ENCODE measurements at regions not wholly inside any gene's neighbourhood (a gene's known extent, or its start where the extent isn't known, plus 50 kb on each side); places are given as distances from the start of the nearest gene placed in this dataset.
A peak's percentile ranks its signal among the peaks of the same experiment; 100 is the strongest.

DNA sequence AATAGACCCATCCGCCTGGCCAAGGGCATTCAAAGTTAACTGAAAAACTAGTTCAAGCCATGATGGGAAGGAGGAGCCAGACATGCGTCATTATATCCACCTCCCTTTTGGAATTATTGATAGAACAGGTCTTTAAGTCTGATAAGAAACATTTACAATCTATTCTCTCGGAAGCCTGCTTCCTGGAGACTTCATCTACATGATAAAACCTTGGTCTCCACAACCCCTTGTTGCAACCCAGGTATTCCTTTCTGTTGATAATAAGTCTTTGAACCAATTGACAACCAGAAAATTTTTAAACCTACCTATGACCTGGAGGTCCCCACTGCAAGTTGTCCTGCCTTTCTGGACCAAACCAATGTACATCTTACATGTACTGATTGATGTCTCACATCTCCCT, 451.3 kb downstream of the NAF1 start:
- DNase-seq: no peak

DNA sequence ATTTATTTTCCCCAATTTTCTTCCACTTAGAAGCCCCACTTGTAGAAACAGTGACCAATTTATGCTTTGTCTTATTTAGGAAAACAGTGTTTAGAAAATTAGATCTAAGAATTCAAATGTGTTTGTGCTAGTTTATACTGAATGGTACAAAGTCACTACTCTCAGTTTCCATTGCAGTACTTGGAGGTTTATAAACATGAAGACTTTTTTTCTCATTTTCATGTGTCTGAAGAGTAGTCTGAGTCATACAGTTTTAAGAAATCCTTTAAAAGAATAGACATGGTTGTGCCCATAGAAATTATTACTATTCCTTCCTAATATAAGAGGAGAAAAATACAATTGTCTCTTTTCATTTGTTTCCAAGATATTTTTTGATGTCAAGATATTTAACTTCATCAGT, 458.7 kb downstream of the NAF1 start:
- DNase-seq: no peak

DNA sequence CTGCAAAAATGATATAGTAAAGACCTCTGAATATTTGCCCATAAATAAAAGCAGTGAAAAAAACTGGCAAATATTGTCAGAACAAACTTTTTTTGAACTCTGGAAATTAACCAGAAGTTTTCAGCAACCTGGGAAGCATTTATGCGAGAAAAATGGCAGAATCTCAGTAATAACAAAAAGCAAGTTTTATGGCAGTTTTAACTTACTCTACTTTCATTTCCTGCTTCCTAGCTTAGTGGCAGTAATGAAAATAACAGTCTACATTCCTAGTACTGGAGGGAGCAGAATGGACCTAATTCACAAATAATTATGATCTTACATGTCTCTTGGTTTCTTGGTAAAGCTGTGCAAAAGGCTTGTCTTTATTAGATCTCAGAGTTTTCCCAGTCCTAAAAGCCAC, 460.1 kb downstream of the NAF1 start:
- DNase-seq: no peak

DNA sequence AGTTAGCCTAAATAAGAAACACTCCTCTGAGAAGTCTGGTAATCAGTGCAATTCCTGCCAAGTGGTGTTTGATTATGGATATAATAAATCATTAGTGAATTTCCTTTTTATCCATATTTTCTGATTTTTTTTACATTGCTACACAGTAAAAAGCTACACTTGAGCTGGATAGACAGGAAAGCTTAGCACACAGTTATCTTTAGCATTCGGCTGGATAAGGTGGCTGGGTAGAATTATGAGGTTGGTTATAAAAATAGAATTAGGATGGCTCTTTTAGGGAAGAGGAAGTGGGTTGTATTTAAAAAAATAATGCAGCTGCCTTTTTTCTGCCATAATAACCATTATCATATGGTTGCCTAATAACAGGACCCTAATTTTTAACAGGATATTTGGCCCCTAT, 460.6 kb downstream of the NAF1 start:
- no peak for DNase-seq

- no peak for DNase-seq
Measured at GRCh38 chr4:162705130-162705803, 461.4 kb downstream of the NAF1 start.

- DNase-seq: no peak
Measured at GRCh38 chr4:162700815-162701361, 465.8 kb downstream of the NAF1 start.

- DNase-seq: no peak
Measured at GRCh38 chr4:162700358-162700757, 466.3 kb downstream of the NAF1 start.

DNA sequence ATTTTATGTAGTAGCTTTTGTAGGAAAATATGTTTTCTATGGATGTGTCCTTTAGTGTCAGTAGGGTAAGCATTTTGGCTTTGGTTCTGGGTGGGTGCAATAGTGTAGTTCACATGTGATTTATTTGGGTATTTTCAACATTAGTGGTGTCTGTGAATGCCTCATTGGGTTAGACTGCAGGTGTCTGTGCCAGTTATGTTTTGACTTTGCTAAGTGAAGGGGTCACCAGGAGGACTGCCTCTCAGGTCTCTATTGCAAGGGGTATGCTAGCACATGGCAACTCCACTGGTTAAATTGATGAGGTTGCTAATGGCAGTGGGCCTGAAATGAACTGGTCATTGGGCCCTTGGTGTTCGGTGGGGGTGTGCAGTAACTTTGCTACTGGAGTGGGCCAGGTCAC, 467.1 kb downstream of the NAF1 start:
- no peak for DNase-seq

DNA sequence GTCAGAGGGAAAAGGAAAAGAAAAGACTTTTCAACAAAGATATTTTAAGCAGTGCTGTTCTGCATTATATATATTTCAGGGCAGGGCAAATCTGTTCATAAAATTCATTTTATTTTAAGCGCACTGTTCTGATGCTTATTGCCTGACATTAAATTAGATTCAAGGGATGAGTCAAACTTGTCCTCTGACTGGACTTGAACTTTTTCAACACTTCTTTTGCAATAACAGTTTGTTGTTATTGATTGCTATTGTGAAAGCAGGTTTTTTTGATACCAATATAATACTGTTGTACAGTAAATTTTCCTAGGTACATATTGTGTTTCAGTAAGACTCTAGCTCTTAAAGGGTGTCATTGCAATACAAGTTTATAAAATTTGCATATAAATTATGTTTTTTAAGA, 481.3 kb downstream of the NAF1 start:
- DNase-seq: no peak

DNA sequence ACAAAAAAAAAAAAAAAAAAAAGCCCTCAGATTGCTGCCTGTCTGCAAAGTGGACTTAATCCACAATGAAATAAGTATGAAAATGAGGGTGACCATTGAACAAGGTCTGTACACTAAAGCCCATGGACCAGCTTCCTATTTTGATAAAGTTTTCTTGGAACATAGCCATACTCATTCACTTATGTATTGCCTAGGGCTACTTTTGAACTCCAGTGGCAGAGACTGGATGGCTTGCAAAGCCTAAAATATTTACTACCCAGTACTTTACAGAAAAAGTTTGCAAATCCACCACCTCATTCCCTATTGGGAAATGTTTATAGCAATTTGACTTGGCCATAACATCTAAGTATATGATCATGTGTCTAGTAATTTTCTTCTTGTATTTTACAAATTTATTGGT, 481.7 kb downstream of the NAF1 start:
- no peak for DNase-seq

- no peak for DNase-seq
Measured at GRCh38 chr4:162684371-162684700, 482.4 kb downstream of the NAF1 start.

DNA sequence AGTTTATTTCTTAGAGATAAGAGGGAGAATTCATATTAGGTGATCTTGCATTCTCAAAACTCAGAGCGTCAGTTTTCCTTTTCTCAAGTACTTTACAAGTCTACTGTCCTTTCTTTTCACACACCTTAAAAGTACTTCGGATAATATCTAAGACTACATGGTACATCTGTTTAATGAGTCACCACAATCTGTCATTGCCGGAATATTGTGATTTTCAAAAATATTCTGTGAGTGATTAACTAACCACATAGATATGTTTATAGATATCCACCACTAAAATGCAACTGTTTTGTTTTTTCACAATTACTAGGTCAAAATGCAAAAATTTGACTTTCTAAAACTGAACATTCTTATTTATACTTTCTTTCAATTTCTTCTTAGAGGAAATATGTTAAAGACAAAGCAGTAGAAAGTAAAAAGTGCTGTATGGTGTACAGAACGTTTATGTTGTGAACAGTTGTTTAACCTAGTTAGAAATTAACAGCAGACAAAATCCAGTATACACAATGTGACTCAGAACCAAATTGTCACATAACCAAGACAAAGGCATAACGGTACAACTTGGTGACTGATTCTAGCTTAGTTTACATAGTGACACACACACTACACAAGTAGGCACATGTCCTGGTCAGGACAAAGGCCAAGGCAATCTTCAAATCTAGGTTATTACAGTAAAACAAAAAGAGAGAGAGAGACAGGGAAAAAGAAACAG, 482.9 kb downstream of the NAF1 start:
- DNase-seq: no peak

DNA sequence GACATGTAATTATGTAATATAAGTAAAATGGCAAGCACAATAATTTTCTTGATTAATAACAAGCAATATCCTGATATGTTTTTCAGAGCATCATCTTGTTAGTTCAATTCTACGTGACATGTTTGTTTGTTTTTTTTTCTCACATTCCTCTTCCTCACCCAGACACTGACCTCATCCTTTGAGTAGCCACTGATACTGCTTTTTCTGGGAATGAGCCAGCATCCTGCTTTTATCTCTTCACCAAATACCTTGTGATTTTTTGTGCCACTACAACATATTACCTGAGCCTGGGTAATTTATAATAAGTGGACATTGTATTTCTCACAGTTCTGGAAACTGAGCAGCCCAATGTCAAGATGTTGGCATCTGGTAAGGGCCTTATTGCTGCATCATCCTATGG, 484.0 kb downstream of the NAF1 start:
- no peak for DNase-seq

- DNase-seq: no peak
Measured at GRCh38 chr4:162681212-162681611, 485.5 kb downstream of the NAF1 start.

DNA sequence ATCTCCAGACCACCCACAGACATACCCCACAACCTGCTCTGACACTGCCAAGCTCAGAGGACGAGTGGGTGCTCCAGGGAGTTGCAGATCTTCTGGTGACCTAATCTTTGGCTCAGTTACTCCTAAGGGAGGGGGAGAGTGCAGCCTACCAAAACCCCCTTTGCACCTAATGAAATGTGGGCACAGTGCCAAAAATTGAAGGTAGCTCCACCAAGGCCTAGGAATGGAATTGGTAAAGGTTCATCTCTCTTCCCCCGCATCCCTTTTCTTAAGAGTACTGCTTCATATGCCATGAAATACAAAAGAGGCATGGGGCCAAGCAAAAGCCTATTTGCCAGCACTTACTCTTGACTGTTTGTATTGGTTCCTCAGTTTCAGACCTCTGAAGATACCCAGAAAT, 491.0 kb downstream of the NAF1 start:
- no peak for DNase-seq

DNA sequence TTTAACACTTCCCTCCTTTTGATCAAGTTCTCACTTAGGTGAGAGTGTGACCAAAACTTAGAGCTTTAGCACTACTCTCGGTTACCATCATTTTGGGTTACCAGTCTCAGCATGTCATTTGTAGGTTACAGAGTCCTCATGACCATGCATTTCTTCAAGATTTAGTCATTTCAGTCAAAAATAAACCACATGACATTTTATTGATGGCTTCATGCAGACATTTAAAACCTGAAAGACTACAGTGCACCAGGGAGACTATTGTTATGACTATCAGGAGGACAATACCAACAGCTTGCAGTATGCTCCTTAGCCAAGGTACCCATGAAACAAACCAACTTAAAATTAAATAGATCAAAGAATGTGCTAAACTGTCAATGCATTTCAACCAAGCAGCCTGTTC, 498.1 kb upstream of the FSTL5 start:
- peak in 1 of 5 experiments; percentile 0 for DNase-seq

DNA sequence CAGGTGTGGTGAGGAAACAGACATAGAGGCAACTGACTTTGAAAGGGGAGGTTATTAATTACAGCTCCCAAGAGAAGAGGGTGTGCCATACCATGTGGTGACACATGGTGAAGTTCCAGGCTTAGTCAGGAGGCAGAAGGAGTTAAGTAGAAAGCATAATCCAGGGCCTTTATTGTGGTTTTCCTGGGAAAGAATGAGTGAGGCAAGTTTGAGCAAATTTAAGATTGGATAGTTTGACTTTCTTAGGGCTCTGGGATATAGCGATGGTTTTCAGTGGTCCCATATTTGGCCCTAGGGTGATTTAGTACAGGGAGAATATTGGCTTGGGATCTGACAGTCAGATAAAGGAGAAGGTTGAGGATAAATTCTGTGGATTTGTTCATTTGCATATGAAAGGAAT, 495.9 kb upstream of the FSTL5 start:
- no peak for DNase-seq

- DNase-seq: no peak
Measured at GRCh38 chr4:162657966-162658365, 494.2 kb upstream of the FSTL5 start.

DNA sequence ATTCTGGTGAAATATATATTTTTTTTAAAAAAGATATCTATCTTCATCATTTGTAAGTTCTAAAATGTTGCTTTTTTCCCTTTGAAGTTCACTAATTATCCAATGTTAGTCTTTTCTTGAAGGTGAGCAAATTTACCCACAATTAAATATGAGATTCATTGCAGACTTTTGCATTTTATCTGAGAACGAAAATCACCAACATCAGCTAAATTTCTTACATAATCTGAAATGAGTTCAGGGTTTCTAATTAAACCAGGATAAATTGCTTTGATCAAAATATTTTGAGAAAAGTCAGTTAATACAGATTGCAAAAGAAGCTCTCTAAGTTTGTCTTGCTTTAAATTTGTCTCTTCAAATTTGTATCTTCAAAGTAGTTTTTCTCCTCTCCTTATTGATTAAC, 486.4 kb upstream of the FSTL5 start:
- no peak for DNase-seq

DNA sequence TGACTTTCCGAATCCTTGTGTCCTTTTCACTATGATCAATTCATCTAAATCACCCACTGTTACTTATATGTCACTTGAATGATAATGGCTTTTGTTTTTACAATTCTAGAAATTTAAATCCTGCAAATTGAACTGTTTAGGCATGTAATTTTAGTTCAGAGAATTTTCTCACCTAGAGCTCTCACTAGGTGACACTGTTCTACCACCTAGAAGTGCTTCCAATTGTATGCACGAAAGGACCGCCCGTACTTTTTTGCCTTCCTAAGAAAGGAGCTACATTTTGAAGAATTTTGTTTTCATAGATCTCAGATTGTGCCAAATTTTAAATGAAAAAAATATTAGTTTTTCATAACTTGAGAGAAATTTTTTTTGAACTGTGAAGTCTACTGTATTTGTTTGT, 481.6 kb upstream of the FSTL5 start:
- DNase-seq: no peak

DNA sequence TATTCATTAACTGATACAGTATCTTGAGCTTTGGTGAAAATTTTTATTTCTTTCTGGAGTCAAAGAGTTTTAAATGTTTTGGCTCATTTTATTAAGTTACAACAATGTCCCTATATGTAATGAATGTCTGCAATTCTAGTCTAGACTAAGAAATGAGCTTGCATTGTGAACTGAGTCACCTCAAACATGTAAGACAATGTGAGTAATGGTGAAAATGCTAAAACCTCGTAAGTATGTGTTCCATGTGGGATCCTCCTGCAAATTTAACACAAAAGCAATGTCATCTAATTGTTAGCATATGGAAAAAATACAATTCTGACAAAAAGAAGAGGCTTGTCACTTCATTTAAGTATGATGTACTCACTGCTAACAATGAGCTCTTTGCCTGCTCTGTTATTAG, 480.5 kb upstream of the FSTL5 start:
- no peak for DNase-seq

GRCh38 chr4:162640152-162640551, 476.4 kb upstream of the FSTL5 start:
- no peak for DNase-seq

- DNase-seq: no peak
Measured at GRCh38 chr4:162634390-162634789, 470.6 kb upstream of the FSTL5 start.

DNA sequence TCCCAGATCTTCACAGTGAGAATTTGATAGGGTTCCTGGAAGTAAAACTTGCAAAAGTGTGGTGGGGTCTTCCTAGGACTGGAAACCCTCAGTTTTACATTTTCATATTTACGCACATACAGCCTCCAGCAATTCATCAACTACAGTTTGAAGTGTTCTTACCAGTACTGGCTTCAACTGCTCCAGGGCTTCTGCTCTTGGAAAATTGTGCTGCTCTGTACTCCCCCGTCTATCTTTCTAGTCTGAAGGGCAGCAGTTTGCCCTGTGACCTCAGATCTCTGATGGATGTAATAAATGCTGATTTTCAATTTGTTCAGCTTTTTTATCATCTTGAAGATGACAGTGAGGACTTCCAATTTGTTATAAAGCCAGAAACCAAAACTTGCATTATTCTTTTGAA, 458.9 kb upstream of the FSTL5 start:
- DNase-seq: no peak

- DNase-seq: no peak
Measured at GRCh38 chr4:162610116-162610515, 446.3 kb upstream of the FSTL5 start.
